ENCODE measurements at regions not wholly inside any gene's neighbourhood (a gene's known extent, or its start where the extent isn't known, plus 50 kb on each side); places are given as distances from the start of the nearest gene placed in this dataset.

DNA sequence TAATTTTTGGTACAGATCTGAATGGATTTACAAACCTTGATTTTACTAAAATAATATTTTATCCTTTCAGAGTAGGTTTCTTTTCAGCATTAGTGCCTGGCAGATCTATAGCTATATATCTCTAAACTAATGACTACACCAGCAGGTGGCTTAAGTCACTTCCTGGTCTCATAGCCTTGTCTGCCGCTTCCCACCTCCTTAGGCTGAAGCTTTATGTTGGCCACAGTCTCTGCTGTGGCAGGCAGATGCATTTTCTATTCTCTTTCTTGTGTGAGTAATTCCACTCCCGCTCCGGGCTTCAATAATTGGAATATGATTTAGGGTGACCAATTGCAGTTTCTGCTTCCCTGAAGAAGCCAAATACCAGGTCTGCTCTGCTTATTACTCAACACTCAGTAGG lies 226.8 kb upstream of the HS3ST5 start:
- TF ChIP-seq POLR2A (IDR thresholded peaks at IDR 0.05; ENCODE audit: low read length) = no peak
- no peak for TF ChIP-seq GATA1 (IDR thresholded peaks at IDR 0.05; ENCODE audit: low read depth, low read length)
